GM12892 (cell line): ENCODE measurements at regions not wholly inside any gene's neighbourhood (a gene's known extent, or its start where the extent isn't known, plus 50 kb on each side); places are given as distances from the start of the nearest gene placed in this dataset.
"Not testable (repeated sequence)": the region's sequence is repeated elsewhere in the genome, so short reads cannot be mapped to it uniquely, and the experiment has no call there.

ENCODE experiments used
- DNase-seq: peaks from one replicate; pipeline ENCODE4 v3.0.0; 2011; ENCODE audit not compliant: insufficient read length
- FAIRE-seq: peaks from 2 replicates; lab custom pipeline; 2011; peaks lifted over from hg19 to GRCh38; lab: Jason Lieb, UNC
- POLR2A ChIP-seq: IDR thresholded peaks from 2 replicates; pipeline ENCODE4 v1.6.1; 2011; ENCODE audit warnings: low read depth, low read length, control low read depth
- POLR2AphosphoS5 ChIP-seq: IDR thresholded peaks from 2 replicates; pipeline ENCODE4 v1.6.1; 2011; ENCODE audit warnings: low read depth, low read length, control low read depth
- TAF1 ChIP-seq: IDR thresholded peaks from 2 replicates; pipeline ENCODE4 v1.6.1; 2011; ENCODE audit warnings: low read depth, mild to moderate bottlenecking, control low read depth, low read length, borderline replicate concordance

- DNase-seq (no peak), FAIRE-seq (no peak)
- TF ChIP-seq POLR2A, result no peak
- TF ChIP-seq POLR2AphosphoS5, result no peak
- no peak for TF ChIP-seq TAF1
Measured at GRCh38 chr20:30919514-30920188, 337.8 kb upstream of the DEFB115 start.

DNA sequence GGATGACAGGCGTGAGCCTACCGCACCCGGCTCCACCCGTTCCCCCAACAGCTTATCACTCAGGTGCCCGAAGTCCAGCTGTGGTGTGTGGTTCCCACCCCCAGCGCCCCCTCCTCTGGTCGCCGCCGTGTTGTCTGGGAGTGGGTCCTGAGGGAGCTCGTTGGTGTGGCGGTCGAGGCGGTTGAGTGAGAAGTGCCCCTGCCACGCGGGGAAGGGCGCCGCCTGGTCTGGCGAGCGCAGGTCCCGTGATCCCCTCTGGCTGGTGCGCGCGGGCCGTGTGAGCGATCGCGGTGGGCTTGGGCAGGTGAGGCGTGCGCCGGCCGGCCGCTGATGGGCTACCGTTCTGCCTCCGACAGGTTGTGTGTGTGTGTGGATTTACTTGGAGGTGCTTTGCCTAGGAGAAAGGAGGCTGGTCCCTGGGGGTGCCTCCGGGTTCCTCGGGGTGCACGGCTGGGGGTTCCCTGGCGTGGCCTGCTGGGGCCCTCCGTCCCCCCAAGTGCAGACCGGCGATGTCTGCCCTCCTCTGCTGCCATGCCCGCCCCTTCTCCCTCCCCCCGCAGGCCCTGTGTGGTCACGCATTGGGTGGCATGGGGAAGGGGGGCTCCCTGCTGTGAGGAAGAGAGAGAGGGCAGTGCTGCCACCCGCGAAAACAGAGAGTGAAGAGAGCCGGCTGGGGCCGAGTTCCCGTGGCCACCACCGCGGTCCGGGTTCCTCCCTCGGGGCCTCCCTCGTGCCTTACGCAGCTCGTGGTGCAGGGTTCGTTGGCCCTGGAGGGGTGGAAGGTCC is 336.0 kb upstream of the DEFB115 start:
- TF ChIP-seq POLR2A (no peak), TAF1 (no peak), POLR2AphosphoS5 (no peak)
- FAIRE-seq (no peak), DNase-seq (no peak)

DNA sequence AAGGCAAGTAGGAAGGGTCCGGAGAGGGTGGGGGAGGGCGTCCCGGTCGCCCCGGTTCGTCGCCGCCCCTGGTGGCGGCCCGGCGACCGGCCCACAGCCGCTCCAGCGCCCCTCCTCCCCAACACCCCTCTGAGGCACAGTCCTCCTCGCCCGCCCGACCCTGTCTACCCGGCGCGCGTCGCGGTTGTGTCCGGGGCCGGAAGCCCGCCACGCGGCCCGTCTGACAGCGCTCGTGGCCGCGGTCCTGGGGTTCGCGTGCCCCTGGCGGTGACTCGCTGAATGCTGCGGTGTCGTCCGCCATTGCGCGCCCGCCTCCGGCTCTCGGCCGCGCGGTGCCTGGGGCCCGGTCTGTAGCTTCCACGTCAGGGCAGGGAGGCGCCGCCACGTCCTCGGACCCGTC is 335.3 kb upstream of the DEFB115 start:
- FAIRE-seq, result no peak

DNA sequence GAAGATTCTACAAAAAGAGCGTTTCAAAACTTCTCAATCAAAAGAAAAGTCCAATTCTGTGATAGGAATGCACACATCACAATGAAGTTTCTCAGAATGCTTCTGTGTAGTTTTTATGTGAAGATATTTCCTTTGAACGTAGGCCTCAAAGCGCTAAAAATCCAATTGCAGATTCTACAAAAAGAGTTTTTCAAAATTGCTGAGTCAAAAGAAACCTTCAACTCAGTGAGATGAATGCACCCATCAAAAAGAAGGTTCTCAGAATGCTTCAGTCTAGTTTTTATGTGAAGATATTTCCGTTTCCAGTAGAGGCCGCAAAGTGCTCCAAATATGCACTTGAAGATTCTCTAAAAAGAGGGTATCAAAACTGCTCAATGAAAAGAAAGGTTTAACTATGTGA is 319.7 kb upstream of the DEFB115 start:
- FAIRE-seq (no peak), DNase-seq (no peak)
- no peak for TF ChIP-seq TAF1
- TF ChIP-seq POLR2A, result no peak
- no peak for TF ChIP-seq POLR2AphosphoS5

More for the DNA sequence above, 335.3 kb upstream of the DEFB115 start:
- DNase-seq, result no peak
- TF ChIP-seq TAF1, result no peak
- TF ChIP-seq POLR2A, result no peak
- TF ChIP-seq POLR2AphosphoS5, result no peak

DNA sequence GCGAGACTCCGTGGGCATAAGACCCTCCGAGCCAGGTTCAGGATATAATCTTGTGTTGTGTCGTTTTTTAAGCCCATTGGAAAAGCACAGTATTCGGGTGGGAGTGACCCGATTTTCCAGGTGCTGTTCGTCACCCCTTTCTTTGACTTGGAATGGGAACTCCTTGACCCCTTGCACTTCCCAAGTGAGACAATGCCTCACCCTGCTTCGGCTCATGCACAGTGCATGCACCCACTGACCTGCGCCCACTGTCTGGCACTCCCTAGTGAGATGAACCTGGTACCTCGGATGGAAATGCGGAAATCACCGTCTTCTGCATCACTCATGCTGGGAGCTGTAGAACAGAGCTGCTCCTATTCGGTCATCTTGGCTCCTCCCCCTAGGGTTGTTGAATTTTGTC is 307.7 kb upstream of the DEFB115 start:
- FAIRE-seq, result no peak
- no peak for DNase-seq
- TF ChIP-seq POLR2AphosphoS5 (no peak), POLR2A (no peak), TAF1 (no peak)

- FAIRE-seq, DNase-seq: not testable (repeated sequence)
Measured at GRCh38 chr20:30951088-30951487, 306.4 kb upstream of the DEFB115 start.

DNA sequence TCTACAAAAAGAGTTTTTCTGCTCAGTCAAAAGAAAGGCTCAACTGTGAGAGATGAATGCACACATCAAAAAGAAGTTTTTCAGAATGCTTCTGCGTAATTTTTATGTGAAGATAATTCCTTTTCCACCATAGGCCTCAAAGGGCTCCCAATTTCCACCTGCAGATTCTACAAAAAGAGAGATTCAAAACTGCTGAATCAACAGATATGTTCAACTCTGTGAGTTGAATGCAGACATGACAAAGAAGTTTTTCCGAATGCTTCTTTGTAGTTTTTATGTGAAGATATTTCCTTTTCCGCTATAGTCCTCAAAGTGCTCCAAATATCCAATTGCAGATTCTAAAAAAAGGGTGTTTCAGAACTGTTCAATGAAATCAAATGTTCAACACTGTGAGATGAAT is 300.8 kb upstream of the DEFB115 start:
- not testable (repeated sequence) for FAIRE-seq, DNase-seq

GRCh38 chr20:30959208-30959607 is 298.3 kb upstream of the DEFB115 start:
- DNase-seq, FAIRE-seq: not testable (repeated sequence)

GRCh38 chr20:30963591-30963990 is 293.9 kb upstream of the DEFB115 start:
- TF ChIP-seq POLR2A (no peak), TAF1 (no peak), POLR2AphosphoS5 (no peak)
- DNase-seq, result no peak
- no peak for FAIRE-seq

GRCh38 chr20:30975859-30976258 is 281.6 kb upstream of the DEFB115 start:
- not testable (repeated sequence) for DNase-seq, FAIRE-seq

- TF ChIP-seq POLR2A (no peak), POLR2AphosphoS5 (no peak), TAF1 (no peak)
- no peak for DNase-seq
- no peak for FAIRE-seq
Measured at GRCh38 chr20:30985386-30985785, 272.1 kb upstream of the DEFB115 start.
